Aorta (tissue), 5 donors: ENCODE measurements at regions not wholly inside any gene's neighbourhood (a gene's known extent, or its start where the extent isn't known, plus 50 kb on each side); places are given as distances from the start of the nearest gene placed in this dataset.

Source experiments
- ATAC-seq: fragments of 200-7000 bp; cut with Tn5 transposase; one replicate; pipeline ENCODE4 v1.9.1; 2022; ENCODE audit warnings: moderate library complexity; ENCODE audit not compliant: low FRiP score
- DNase-seq, 2 donors: peaks; one replicate each; pipeline ENCODE4 v3.0.0-alpha.2; 2020
- H3K27ac ChIP-seq, 2 donors: one replicate each; pipeline ENCODE4 v1.5.1; 2013; ENCODE audit warnings: low read length in 2 of 2, mild to moderate bottlenecking in 2 of 2, moderate library complexity in 2 of 2, control low read depth in 1 of 2, inconsistent platforms in 1 of 2, low read depth in 1 of 2
- H3K27me3 ChIP-seq, 2 donors: one replicate each; pipeline ENCODE4 v1.6.1; 2013; ENCODE audit warnings: control low read depth in 1 of 2, low read length in 1 of 2, mild to moderate bottlenecking in 1 of 2, moderate library complexity in 1 of 2; ENCODE audit not compliant: insufficient read depth in 2 of 2, control insufficient read depth in 1 of 2
- H3K36me3 ChIP-seq, 2 donors: one replicate each; pipeline ENCODE4 v1.6.1; 2013; ENCODE audit warnings: control low read depth in 1 of 2, low read length in 1 of 2, mild to moderate bottlenecking in 1 of 2; ENCODE audit not compliant: insufficient read depth in 2 of 2, control insufficient read depth in 1 of 2
- H3K4me1 ChIP-seq, 2 donors: one replicate each; pipeline ENCODE4 v1.6.1; 2013; ENCODE audit warnings: low read length in 2 of 2, control low read depth in 1 of 2, mild to moderate bottlenecking in 1 of 2, moderate library complexity in 1 of 2; ENCODE audit not compliant: insufficient read depth in 2 of 2, control insufficient read depth in 1 of 2
- H3K4me3 ChIP-seq, 2 donors: one replicate each; pipeline ENCODE4 v1.5.1; 2013; ENCODE audit warnings: low read length in 2 of 2, control low read depth in 1 of 2, mild to moderate bottlenecking in 1 of 2
- H3K9me3 ChIP-seq: one replicate; pipeline ENCODE4 v1.6.1; 2013; ENCODE audit warnings: mild to moderate bottlenecking, low read length; ENCODE audit not compliant: control insufficient read depth
- WGBS, 2 donors: extraction: QIAGEN DNeasy Blood & Tissue Kit; methylation state at CpG; one replicate each; pipeline ENCODE4 v1.1.7; 2013; 5-methylcytosine and 5-hydroxymethylcytosine counted together
- intact Hi-C, 2 donors: fragments of 100-400 bp; cut with DNase I; formaldehyde crosslinking; loops; one replicate each; pipeline versions ENCODE4 v1.14.2 to v1.15.0; 2022
- donor health status: healthy with polysubstance abuse.
- donor health status: Bipolar disorder and iron deficiency.
- donor health status: DM: no; HTN: no; CAD: no.
- donor health status: DM: no; HTN: no; CAD: no.
- donor health status: DM: yes; HTN: yes; CAD: no.

GRCh38 chr12:4050340-4050739, 177.1 kb upstream of the PARP11 start:
- WGBS, 2 donors: 88 to 91% methylated on average over 3 of the region's 3 CpGs
- no peaks in the 10 kb centered on the region for H3K27me3 ChIP-seq
- no peak overlapping the region for H3K4me3 ChIP-seq
- DNase-seq (no peak), ATAC-seq (no peak)
- no peak overlapping the region for H3K27ac ChIP-seq
- no peaks in the 10 kb centered on the region for H3K4me1 ChIP-seq
- no peaks in the 10 kb centered on the region for H3K9me3 ChIP-seq
- H3K36me3 ChIP-seq: no peaks in the 10 kb centered on the region
- intact Hi-C loops: no loop called here

DNA sequence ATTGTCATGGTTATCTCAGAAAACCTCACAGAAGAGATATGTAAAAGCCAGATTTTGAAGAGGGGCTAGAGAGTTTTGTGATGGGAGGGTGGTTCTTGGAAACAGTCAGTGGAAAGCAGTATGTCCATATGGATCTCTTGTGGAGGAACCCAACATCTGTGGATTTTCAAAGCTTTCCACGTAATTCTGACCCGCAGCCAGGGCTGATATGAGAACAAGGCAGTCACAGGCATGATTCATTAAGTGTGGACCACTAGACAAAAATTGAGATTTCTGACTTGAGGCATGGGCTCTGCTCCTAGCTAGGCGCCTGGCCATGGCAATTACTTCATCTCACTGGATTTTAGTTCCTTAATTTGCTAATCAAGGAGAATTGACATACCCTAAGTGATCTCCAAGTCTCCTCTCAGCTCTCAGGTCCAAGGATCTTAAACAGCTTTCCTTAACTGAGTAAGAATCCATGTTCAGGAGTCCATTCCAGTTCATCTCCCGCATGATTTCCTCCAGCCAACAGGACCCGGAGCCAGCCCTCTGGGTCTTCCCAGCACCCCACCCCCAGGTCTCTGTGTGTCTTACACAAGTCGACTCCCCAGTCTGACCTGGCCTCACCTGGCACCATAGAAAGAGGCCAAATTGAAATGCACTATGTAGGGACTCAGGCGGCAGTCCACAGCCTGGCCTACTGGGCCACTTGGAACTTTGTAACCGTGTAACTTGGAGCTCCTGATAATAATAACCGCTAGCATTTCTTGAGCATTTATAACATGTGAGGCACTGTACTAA, 176.3 kb upstream of the PARP11 start:
- ATAC-seq (no peak), DNase-seq (no peak)
- Histone ChIP-seq H3K4me3 (no peak overlapping the region), H3K9me3 (no peaks in the 10 kb centered on the region), H3K27ac (no peak overlapping the region), H3K4me1 (no peaks in the 10 kb centered on the region), H3K27me3 (no peaks in the 10 kb centered on the region), H3K36me3 (no peaks in the 10 kb centered on the region)
- intact Hi-C loops: no loop called here
- WGBS, 2 donors: 75 to 84% methylated on average over 9 of the region's 9 CpGs

GRCh38 chr12:4047421-4047820, 174.2 kb upstream of the PARP11 start:
- WGBS, 2 donors: 84 to 85% methylated on average over 7 of the region's 7 CpGs
- no peaks in the 10 kb centered on the region for H3K27me3 ChIP-seq
- DNase-seq (no peak), ATAC-seq (no peak)
- no peak overlapping the region for H3K4me3 ChIP-seq
- H3K27ac ChIP-seq: no peak overlapping the region
- intact Hi-C loops: no loop called here
- no peaks in the 10 kb centered on the region for H3K36me3 ChIP-seq
- no peaks in the 10 kb centered on the region for H3K4me1 ChIP-seq
- H3K9me3 ChIP-seq: no peaks in the 10 kb centered on the region

GRCh38 chr12:4046495-4046840, 173.3 kb upstream of the PARP11 start:
- Histone ChIP-seq H3K27me3 (no peaks in the 10 kb centered on the region), H3K27ac (no peak overlapping the region), H3K4me3 (no peak overlapping the region), H3K4me1 (no peaks in the 10 kb centered on the region), H3K36me3 (no peaks in the 10 kb centered on the region), H3K9me3 (no peaks in the 10 kb centered on the region)
- 64 to 67% methylated on average over 6 of the region's 6 CpGs for WGBS, 2 donors
- ATAC-seq: no peak
- DNase-seq: no peak
- intact Hi-C loops: no loop called here

GRCh38 chr12:4045786-4046494, 172.7 kb upstream of the PARP11 start:
- no peaks in the 10 kb centered on the region for H3K36me3 ChIP-seq
- no peak for DNase-seq
- H3K4me3 ChIP-seq: no peak overlapping the region
- no peaks in the 10 kb centered on the region for H3K9me3 ChIP-seq
- no peak overlapping the region for H3K27ac ChIP-seq
- no peaks in the 10 kb centered on the region for H3K27me3 ChIP-seq
- no peaks in the 10 kb centered on the region for H3K4me1 ChIP-seq
- 90 to 92% methylated on average over 16 of the region's 16 CpGs for WGBS, 2 donors
- ATAC-seq: no peak
- intact Hi-C loops: no loop called here

- no peaks in the 10 kb centered on the region for H3K4me1 ChIP-seq
- H3K9me3 ChIP-seq: no peaks in the 10 kb centered on the region
- intact Hi-C loops: no loop called here
- ATAC-seq: no peak
- H3K36me3 ChIP-seq: no peaks in the 10 kb centered on the region
- H3K27ac ChIP-seq: no peak overlapping the region
- no peaks in the 10 kb centered on the region for H3K27me3 ChIP-seq
- 79 to 84% methylated on average over 23 of the region's 23 CpGs for WGBS, 2 donors
- DNase-seq: no peak
- no peak overlapping the region for H3K4me3 ChIP-seq
Measured at GRCh38 chr12:4044736-4045730, 171.8 kb upstream of the PARP11 start.

- no peak overlapping the region for H3K27ac ChIP-seq
- no peaks in the 10 kb centered on the region for H3K4me1 ChIP-seq
- no peak for DNase-seq
- ATAC-seq: no peak
- no peaks in the 10 kb centered on the region for H3K36me3 ChIP-seq
- no peaks in the 10 kb centered on the region for H3K9me3 ChIP-seq
- H3K4me3 ChIP-seq: no peak overlapping the region
- no peaks in the 10 kb centered on the region for H3K27me3 ChIP-seq
- intact Hi-C loops: no loop called here
- WGBS, 2 donors: 90 to 91% methylated on average over 9 of the region's 9 CpGs
Measured at GRCh38 chr12:4044101-4044500, 170.9 kb upstream of the PARP11 start.

- ATAC-seq: no peak
- intact Hi-C loops: no loop called here
- Histone ChIP-seq H3K27me3 (no peaks in the 10 kb centered on the region), H3K36me3 (no peaks in the 10 kb centered on the region), H3K4me3 (no peak overlapping the region), H3K4me1 (no peaks in the 10 kb centered on the region), H3K27ac (no peak overlapping the region), H3K9me3 (no peaks in the 10 kb centered on the region)
- 70 to 71% methylated on average over 7 of the region's 7 CpGs for WGBS, 2 donors
- no peak for DNase-seq
Measured at GRCh38 chr12:4041187-4041885, 168.1 kb upstream of the PARP11 start.
